ENCODE measurements at regions not wholly inside any gene's neighbourhood (a gene's known extent, or its start where the extent isn't known, plus 50 kb on each side); places are given as distances from the start of the nearest gene placed in this dataset.

DNA sequence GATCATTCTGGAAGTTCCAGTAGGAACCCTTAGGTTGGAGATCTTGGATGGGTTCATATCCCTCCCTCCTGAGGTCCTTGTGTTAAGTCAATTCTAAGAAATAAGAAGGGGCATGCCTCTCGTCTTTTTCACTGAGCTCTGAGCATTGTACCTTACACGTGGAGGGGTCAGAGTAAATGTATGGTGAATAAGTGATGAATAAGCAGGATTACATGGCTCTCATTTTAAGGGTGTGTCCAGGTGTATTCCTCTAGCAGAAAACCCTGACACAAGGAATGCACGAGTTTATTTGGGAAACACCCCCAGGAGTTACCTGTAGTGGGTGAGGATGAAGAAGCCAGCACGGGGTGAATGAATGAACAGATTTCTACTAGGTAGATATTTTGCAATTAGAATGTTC, 400.2 kb downstream of the KIF16B start:
- DNase-seq, result no peak

DNA sequence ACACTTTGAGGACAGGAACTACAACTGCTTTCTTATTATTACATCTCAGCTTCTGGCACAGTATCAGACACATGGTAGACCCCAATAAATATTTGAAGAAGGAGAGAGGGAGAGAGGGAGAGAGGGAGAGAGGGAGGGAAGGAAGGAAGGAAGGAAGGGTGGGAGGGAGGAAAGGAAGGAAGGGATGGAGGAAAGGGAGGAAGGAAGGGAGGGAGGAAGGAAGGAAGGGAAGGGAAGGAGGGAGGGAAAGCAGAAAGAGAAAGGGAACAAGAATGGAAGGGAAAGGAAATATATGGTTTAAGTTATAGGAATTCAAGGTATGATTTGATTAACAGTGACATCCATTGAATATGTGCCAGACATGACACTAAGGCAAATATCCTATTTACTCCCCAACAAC, 402.1 kb downstream of the KIF16B start:
- DNase-seq, result no peak

DNA sequence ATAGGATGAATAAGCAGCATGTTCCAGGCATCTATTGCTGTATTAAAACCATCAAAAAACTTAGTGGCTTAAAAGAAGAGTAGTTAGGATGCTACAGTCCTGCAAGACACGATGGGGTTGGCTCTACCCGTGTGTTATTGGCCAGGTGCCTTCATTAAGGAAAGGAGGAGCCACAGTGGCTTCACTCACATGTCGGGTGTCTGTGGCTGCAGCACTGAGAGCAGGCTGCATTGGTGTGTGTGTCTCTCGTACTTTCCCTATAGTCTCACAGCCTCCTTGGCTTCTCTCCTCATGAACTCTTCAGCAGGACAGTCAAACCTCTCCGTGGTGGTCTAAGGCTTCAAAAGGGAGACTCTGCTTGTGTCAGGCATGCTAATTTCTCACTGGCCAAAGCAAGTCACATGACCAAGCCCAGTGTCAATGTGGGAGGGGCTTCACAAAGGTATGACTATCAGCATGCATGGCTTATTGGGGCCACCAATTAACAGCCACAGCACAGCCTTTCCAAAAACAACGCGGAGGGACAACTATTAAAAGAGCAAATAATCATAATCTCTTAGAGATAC, 402.8 kb downstream of the KIF16B start:
- DNase-seq, result no peak

DNA sequence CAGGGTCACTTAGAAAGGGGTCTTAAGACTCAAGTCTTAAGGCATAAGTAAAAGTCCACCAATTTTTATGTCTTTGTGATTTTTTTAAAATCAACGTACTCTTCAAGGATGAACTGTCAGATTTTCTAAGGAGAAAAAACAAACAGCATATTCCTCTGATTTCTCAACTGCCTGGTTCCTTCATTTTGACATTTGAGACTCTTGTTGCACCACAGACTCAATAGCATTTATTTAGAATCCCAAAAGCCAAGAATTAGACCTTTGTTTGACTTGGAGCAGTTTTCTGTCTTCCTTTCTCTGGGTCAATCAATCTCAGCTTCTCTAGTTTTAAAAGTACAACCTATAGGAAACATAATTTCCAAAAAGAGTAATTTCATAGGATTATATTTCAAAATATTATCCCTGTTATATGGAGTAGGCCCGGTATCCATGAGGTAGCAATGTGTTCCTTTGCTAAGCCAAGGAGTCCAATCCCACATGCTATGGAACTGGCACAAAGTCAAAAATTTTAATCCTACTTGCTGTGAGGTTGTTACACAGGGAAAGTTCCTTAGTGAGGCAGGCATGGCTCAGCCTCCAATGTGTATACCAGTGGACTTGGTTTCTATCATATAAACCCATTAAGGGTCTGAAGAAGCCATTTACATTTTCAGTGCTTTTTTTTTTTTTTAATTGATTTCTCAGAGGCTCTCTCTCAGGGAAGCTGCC, 405.7 kb downstream of the KIF16B start:
- DNase-seq, result no peak

DNA sequence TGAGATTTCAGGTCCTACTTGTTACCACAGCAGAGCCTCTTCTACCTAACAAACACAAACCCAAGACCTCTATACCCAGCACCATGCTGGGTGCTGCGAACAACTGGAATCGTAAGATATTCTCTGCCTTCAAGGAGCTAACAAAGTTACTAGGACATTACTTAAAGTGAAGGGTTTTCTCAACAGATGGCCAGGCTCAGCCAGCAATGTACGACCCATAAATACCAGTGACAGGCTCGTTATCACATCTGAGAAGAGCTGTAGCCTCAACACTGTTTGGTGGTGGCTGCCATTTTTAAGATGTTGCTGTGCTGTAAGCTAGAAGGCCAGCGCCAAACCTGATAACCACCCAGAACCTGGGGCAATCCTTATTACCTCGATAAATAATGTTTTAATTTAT, 406.5 kb downstream of the KIF16B start:
- no peak for DNase-seq

DNA sequence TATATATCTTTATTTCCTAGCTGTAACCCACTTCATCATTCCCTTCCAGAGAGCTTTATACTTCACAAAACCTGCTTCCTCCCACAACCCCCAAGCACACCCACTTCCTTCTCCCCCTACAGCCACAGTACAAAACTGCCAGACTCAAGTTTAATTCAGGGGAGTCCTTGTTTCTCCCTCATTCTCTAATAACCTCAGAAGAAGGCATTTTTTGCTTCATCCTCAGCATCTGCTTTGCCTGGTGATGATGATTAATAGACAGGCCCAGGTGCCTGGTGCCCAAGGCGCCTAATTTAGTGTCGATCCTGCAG, 414.3 kb downstream of the KIF16B start:
- DNase-seq, result no peak

DNA sequence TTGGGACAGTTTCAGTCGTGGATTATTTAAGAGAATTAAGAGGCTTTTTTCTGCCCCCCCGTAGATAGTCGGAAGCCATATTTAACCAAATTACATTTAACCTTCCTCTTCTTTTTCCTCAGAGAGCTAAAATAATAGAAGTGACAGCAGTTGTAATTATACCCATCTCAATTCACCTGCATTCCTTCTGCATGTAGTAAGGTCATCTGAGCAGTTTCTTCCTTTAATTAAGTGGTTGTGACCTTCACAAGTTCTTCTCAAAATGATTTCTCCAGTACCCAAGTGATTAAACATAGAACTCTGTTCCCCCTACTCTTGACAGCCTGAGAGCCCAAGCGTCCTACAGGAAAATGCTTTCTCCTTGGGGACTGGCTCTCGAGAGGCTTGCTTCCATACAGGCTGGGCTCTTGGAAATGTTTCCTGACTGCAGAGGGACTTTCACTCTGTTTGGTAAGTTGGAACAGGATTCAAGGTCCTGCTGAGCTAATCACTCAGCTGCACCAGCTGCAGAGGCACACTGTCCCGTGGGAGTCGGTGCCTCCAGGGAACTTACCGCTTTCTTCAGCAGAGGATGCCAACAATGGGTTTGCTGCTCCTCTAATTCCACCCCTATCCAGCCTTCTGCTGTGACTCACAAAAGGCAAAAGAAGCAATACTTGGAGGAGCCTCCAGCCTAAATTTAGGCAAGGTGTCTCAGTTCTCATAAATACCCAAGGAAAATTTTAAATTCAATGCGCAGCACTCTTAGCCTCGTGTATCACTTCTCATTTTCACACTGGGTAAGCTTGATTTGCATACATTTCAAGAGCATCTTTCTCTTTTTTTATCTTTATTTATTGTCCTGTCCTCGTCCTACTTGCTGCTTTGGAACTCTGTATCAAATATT, 414.9 kb downstream of the KIF16B start:
- DNase-seq, result peak; percentile 41

DNA sequence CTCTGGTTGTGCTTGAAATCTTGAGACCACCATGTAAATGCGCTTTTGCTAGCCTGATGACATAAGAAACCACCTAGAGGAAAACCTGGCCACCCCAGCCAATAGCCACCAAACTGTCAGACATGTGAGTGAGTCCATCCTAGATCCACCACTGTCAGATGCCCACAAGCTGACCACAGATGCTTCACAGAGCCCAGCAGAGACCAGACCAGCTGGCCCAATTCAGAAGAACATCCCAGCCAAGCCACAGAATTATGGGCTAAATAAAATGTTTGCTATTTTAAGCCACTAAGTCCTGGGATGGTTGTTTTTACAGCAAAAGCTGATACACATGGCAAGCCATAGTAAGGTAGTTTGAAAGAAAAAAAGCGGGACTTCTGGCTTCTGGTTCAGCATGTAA, 425.3 kb downstream of the KIF16B start:
- DNase-seq, result no peak

DNA sequence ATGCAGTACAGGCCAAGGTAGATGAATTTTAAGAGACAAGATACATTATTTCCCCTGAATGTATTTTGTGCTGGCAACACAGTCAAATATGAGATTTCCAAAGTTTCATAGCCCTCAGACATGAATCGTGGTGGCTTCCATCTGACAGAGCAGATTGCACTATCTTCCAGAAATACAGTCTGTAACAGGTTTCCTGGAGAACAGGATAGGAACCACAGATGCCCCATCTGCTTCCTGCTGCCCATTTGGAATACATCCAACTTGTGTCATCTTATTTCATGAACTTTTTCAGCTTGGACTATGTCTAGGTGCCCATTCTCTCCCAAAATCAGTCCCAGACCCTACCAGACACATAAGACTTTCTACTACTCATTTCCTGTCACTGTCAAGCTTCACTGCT, 426.0 kb downstream of the KIF16B start:
- peak; percentile 33 for DNase-seq

DNA sequence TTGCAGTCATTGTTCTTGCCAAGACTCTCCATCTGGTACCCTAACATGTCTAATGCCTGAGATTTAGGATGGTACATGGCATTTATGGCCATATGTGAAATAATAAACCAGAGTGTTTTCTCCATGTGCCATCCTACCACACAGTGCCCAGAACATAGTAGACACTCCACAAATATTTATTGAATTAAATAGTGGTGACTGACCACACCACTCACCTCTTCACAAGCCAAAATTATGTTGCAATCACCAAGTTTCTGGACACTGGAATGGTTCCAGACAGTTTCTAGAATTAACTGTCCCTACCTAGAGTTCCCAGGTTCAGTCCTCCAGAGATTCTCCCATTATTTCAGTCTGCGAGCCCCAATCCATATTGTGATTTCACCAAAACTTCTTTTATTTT, 427.3 kb downstream of the KIF16B start:
- no peak for DNase-seq

DNA sequence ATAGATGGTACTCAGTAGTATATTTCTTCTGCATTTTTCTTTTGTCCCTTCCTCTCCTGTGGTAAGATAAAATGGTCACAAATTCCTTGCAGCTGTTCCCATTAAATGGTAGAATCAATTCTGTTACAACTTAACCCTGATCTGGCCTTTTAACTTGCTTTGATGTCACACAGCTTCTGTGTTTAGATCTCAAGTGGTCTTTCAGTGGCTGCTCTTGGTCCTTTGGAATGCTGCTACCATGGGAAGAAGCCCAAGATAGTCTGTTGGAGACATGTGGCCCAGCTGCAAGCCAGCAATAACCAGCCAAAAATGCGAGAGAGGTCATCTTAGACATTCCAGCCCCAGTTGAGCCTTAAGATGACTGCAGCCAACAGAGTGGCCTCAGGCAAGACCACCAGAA, 429.7 kb downstream of the KIF16B start:
- no peak for DNase-seq

DNA sequence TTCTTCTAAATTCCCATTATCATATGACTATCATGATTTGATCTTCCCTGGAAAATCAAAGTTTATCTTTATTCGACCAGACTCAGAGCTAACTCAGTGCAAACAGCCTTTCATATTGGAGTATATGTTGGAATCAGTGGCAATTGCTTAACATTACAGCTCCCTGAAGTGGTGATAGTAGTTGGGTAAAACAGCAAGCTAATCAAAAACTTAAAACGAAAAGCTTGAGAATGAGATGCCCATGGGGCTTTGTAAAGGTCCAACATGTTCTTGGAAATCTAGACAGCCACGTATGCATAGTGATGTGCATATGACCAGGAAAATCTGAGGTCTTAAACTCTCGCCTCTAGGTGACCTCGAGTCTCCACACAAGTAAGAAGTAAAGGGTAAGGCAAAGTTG, 437.6 kb downstream of the KIF16B start:
- DNase-seq, result no peak

DNA sequence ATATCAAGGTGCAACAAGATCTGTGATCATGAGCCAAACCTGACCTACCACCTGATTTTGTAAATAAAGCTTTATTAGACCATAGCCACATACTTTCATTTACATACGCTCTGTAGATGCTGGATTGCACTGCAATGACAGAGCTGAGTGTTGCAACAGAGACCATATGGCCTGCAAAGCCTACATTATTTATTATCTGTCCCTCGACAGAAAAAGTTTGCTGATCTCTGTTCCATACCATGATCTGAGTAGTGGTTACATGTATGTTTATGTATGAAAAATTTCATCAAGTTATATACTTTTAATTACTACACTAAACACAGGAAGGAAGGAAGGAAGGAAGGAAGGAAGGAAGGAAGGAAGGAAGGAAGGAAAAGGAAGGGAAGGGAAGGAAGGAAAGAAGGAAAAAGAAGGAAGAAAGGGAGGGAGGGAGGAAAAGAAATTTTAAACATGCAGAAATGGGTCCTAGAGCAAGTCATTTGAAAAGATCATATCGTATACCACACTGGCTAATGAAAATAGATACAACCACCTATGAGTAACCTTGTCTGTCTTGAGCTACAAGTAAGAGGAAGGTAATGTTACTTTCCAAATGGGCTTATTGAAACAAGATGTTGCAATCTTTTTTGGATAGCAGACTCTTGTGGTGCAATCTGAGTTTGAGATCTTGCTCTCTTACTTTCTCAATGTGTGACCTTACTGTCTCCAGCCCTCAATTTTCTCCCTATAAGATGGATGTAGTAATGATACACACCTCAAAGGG, 441.0 kb downstream of the KIF16B start:
- DNase-seq, result no peak

DNA sequence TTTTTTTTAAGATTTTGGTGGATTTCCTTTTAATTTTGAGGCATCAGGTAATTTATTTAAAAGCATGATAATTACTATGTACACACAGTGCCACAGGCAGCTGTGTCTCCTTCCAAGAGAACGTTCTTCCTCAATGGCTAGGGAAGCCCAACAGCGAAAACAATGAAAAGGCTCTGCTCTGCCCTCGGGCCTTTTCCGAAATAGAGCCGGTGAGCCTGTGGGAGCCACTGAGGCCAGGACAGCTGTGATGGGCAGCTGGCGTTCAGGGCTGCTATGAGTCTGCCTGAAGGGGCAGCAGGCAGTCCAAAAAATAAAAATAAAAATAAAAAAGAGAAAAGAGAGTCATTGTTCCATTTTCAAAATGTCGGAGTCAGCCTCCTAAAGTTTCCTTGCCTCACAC, 443.8 kb downstream of the KIF16B start:
- DNase-seq, result no peak

DNA sequence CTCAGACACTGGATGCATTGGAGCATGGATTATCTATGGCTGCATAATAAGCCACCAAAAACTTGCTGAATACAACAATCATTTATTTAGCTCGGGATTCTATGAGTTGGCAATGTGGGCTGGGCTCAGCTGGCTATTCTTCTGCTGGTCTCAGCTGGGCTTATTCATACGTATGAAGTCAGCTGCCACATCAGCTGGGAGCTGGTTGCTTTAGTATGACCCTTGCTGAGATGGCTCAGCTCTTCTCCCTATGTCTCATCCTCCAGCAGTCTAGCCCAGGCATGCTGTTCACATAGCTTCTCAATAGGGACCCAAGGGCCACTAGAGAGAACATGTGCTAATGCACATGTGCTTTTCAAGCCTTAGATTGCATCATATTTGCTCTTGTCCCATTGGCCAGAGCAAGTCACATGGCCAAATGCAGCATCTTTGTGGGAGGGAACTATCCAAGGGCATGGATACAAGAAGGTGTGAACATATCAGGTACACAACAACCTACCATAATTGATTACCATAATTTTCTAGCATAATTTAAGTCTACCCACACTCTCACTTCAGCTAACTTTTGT, 444.6 kb downstream of the KIF16B start:
- DNase-seq, result no peak

DNA sequence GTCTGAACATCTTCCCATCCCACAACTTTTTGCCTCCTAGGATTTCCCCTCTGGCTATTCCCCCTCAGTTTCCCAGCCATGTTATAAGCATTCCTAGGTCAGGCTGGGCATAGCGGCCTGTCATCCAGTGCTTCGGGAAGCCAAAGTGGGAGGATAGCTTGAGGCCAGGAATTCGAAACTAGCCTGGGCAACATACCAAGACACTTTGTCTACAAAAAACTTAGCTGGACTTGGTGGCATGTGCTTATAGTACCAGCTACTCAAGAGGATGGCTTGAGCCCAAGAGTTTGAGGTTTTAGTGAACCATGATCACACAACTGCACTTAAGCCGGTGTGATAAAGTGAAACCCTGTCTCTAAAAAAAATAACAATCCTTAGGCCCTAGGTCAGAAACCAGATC, 447.4 kb downstream of the KIF16B start:
- DNase-seq, result no peak

DNA sequence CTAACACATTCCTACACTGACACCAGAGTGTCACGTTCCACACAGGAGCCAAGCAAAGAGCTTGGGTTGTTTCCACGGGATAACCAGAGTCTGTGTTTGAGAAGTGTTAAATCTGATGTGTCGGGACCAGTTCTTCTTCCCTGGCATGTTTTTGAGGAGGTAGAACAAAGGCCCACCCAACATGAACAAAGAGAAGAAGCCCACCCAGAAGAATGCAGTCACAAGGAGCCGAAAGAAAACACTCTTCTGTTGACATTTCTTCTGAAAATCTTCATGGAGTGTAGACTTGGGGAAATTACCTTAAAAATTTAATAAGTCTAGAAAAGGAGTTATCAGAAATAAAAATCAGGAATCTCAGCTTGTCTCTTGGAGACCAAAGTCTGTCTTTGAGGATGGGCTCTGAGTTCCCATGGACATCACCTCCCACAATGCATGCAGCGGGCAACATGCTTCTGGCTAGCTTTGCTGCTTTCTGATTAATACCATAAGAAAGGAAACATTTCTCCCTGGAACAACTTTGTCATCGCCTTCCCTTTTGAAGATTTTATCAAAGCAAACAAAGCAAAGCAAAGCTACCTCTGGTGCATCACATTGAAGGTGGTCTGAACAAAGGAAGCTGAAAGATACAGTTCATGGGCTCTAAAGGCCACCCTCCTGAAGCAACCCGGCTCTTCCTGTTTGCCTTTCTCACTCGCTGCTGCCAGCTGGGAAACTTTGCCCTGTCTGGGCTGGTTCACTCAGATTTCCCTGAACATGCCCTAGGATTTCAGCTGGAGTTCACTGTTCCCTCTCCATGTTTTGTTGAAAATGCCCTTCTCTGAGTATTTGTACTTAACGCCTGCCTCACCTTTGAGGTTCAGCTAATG, 448.1 kb downstream of the KIF16B start:
- no peak for DNase-seq

DNA sequence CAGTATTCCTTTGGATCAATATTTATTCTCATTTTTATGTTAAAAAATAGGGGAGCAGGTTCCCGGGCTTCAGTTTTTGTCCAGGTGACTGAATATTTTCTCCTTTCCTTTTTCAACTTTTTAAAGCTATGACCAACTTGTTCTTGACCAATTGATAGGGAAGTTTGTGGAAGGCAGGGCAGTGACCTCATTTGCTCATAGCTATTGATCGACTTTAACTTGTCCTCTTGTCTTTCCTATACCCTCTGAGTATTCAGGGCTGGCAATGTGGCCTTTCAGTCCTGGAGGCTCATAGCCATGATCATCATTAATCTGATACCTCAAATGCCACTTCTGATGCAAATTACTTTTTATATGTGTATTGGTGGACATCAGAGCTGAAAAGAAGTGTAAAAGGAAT, 448.8 kb downstream of the KIF16B start:
- no peak for DNase-seq

DNA sequence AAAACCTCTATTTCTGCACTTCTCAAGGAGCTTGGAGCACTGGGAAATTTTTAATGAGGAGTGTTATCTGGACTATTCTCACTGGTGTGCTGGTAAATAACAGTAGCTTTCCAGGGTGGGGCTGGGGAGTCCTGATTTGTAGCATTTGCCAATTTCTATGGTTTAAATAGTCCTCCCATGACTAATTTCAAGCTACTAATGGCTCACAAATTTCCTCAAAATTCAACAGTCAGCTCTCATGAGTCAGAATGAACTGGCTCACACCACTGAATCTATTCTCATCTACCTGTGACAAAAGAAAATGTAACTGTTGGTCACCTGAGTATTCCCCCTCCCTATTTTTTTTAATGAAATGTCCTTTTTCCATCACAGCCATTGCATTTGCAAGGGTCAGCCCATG, 449.6 kb downstream of the KIF16B start:
- no peak for DNase-seq

DNA sequence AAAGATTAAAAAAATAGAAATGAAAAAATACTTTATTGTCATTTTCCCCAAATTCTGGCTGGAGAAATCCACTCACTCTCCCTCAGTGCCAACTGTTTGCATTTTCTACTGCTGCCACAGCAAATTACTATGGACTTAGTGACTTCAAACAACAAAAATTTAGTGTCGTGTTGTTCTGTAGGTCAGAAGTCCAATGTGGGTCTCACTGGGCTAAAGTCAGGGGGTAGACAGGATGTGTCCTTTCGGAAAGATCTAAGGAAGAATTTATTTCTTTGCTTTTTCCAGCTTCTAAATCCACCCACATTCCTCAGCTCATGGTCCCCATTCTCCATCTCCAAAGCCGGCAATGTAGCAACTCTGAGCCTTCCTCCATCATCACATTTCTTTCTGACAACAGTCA, 453.3 kb downstream of the KIF16B start:
- DNase-seq, result no peak

DNA sequence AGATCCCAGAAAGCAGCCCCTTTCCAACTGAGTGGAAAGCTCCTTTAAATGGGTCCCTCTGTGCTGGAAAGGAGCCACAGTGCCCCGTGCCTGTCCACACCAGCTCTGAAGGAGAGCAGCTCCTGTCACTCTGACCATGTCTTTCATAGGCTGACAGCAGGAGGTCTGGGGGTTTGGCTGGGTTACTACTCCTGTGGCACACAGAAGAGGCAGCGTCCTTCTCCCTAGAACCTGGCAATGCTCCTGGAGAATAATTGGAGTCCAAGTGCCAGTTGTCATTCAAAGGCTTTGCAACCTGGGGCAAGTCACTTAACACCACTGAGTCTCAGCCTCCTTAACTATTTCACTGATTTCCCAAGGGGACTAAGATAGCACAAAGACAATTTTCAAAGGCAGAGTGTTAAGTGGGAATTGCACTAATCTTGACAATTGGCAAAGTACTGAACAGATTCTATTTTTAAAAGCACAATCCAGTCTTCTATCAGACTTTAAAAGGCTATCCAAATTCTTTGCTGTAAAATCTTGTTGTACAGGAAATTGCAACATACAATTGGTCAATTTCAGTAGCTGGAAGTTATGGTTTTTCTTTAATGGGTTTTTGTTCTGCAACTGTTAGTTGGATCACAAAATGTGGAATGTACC, 457.2 kb downstream of the KIF16B start:
- no peak for DNase-seq

DNA sequence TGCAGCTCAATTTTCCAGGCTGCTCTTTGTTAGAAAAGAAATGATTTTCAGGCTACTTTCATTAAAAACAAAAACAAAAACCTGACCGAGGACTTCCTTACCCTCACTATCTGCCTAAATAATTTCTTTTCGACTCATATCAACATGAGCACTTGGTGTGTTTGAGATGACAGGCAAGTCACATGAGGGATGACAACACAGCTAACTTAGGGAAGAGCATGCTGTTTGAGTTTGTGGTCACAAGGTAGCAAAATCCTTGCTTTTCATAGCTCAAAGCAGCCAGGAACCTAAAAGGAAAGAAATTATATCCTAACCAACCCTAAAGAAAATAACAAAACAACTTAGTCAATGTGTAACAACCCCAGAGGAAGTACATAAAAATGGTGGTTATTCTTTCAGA, 459.5 kb downstream of the KIF16B start:
- no peak for DNase-seq
